SK-N-SH treated with all-trans-retinoic acid at 6 μM for 48 hours (cell line): ENCODE measurements at regions not wholly inside any gene's neighbourhood (a gene's known extent, or its start where the extent isn't known, plus 50 kb on each side); places are given as distances from the start of the nearest gene placed in this dataset.

Experiments used
- CREB5 ChIP-seq: fragments of 250-450 bp; sonication (Bioruptor Pico); IDR thresholded peaks from 2 replicates; pipeline ENCODE4 v1.5.1; 2020; ENCODE audit warnings: low read depth, mild to moderate bottlenecking, moderate library complexity
- TOX ChIP-seq: fragments of 250-450 bp; sonication (Bioruptor Pico); IDR thresholded peaks from 2 replicates; pipeline ENCODE4 v1.8.0; 2021; ENCODE audit warnings: mild to moderate bottlenecking, moderate library complexity, borderline replicate concordance

- no peak for TF ChIP-seq TOX (CRISPR knock-in tag)
- no peak for TF ChIP-seq CREB5
Observed at GRCh38 chr4:135464311-135464710, 1262.7 kb upstream of the PABPC4L start.
